HEK293 (cell line): ENCODE measurements at regions not wholly inside any gene's neighbourhood (a gene's known extent, or its start where the extent isn't known, plus 50 kb on each side); places are given as distances from the start of the nearest gene placed in this dataset.

ENCODE experiments used
- CTCF ChIA-PET: fragments of 350-600 bp; formaldehyde crosslinking; extraction: SDS; loops from one replicate; lab custom pipeline; 2021; ENCODE audit warnings: antibody characterized with exemption; lab: Yijun Ruan, JAX
- POLR2A ChIA-PET: fragments of 300-600 bp; formaldehyde crosslinking; extraction: SDS; loops from one replicate; lab custom pipeline; 2020; ENCODE audit warnings: antibody characterized with exemption, inconsistent platforms; lab: Yijun Ruan, JAX
- H3K27ac ChIP-seq: fragments of 200-500 bp; sonication (Bioruptor generic); 2 replicates; pipeline ENCODE4 v1.5.1; 2014; ENCODE audit warnings: low read depth, low read length, control low read depth, inconsistent platforms; ENCODE audit errors: extremely low read depth
- H3K36me3 ChIP-seq, 2 experiments: fragments of 200-500 bp in 1 of 2; sonication (Bioruptor generic) in 1 of 2; 1 replicate in 1 of 2; 2 replicates in 1 of 2; pipeline ENCODE4 v1.5.1; 2014 to 2017; ENCODE audit warnings: inconsistent platforms in 2 of 2, low read length in 2 of 2; ENCODE audit not compliant: control insufficient read depth in 2 of 2, insufficient read depth in 1 of 2
- H3K4me1 ChIP-seq: fragments of 200-500 bp; sonication (Bioruptor generic); 2 replicates; pipeline ENCODE4 v1.5.1; 2014; ENCODE audit warnings: mild to moderate bottlenecking, low read length, inconsistent platforms; ENCODE audit not compliant: control insufficient read depth, insufficient read depth
- H3K4me3 ChIP-seq: 2 replicates; pipeline ENCODE4 v1.5.1; 2011; ENCODE audit warnings: low read depth, mild to moderate bottlenecking, control low read depth, low read length, moderate library complexity
- H3K9me3 ChIP-seq: fragments of 200-500 bp; sonication (Bioruptor generic); 2 replicates; pipeline ENCODE4 v1.5.1; 2014; ENCODE audit warnings: low read depth, low read length, inconsistent platforms; ENCODE audit not compliant: control insufficient read depth, insufficient read depth
- EGR2 ChIP-seq: fragments of 450-650 bp; formaldehyde crosslinking; IDR thresholded peaks from 2 replicates; pipeline ENCODE4 v1.5.1; 2016; ENCODE audit warnings: low read depth, missing biosample characterization, missing genetic modification characterization
- GFI1B ChIP-seq: fragments of 450-650 bp; formaldehyde crosslinking; IDR thresholded peaks from 2 replicates; pipeline ENCODE4 v1.5.1; 2016; ENCODE audit warnings: missing biosample characterization, missing genetic modification characterization
- GLIS2 ChIP-seq: fragments of 450-650 bp; formaldehyde crosslinking; IDR thresholded peaks from 2 replicates; pipeline ENCODE4 v1.5.1; 2016; ENCODE audit warnings: missing biosample characterization, missing genetic modification characterization
- MEIS1 ChIP-seq: sonication (generic); formaldehyde crosslinking; IDR thresholded peaks from 2 replicates; pipeline ENCODE4 v1.8.1; 2022; ENCODE audit warnings: missing genetic modification reagents, mild to moderate bottlenecking, borderline replicate concordance
- SCRT2 ChIP-seq: fragments of 450-650 bp; formaldehyde crosslinking; IDR thresholded peaks from 2 replicates; pipeline ENCODE4 v1.5.1; 2016; ENCODE audit warnings: missing biosample characterization, missing genetic modification characterization
- SP2 ChIP-seq: fragments of 450-650 bp; formaldehyde crosslinking; IDR thresholded peaks from 2 replicates; pipeline ENCODE4 v1.5.1; 2016; ENCODE audit warnings: missing biosample characterization, missing genetic modification characterization
- TRIM28 ChIP-seq: IDR thresholded peaks from 2 replicates; pipeline ENCODE4 v1.6.1; 2011; ENCODE audit warnings: low read length, control low read depth, borderline replicate concordance
- ZBTB48 ChIP-seq: fragments of 450-650 bp; formaldehyde crosslinking; IDR thresholded peaks from 2 replicates; pipeline ENCODE4 v1.5.1; 2016; ENCODE audit warnings: missing biosample characterization, missing genetic modification characterization
- ZFP3 ChIP-seq: fragments of 450-650 bp; formaldehyde crosslinking; IDR thresholded peaks from 2 replicates; pipeline ENCODE4 v1.5.1; 2016; ENCODE audit warnings: low read depth, missing biosample characterization, missing genetic modification characterization
- ZNF112 ChIP-seq: fragments of 450-650 bp; formaldehyde crosslinking; IDR thresholded peaks from 2 replicates; pipeline ENCODE4 v1.5.0; 2017; ENCODE audit warnings: missing biosample characterization, missing genetic modification characterization
- ZNF132 ChIP-seq: fragments of 450-650 bp; formaldehyde crosslinking; IDR thresholded peaks from 2 replicates; pipeline ENCODE4 v1.5.1; 2017; ENCODE audit warnings: missing biosample characterization, missing genetic modification characterization, borderline replicate concordance
- ZNF133 ChIP-seq: fragments of 450-650 bp; formaldehyde crosslinking; IDR thresholded peaks from 2 replicates; pipeline ENCODE4 v1.5.1; 2016; ENCODE audit warnings: missing biosample characterization, missing genetic modification characterization
- ZNF138 ChIP-seq: fragments of 450-650 bp; formaldehyde crosslinking; IDR thresholded peaks from 2 replicates; pipeline ENCODE4 v1.5.1; 2016; ENCODE audit warnings: missing biosample characterization, missing genetic modification characterization, borderline replicate concordance
- ZNF23 ChIP-seq: fragments of 450-650 bp; formaldehyde crosslinking; IDR thresholded peaks from 2 replicates; pipeline ENCODE4 v1.5.1; 2016; ENCODE audit warnings: missing biosample characterization, missing genetic modification characterization, borderline replicate concordance
- ZNF24 ChIP-seq: fragments of 450-650 bp; formaldehyde crosslinking; IDR thresholded peaks from 2 replicates; pipeline ENCODE4 v1.5.1; 2016; ENCODE audit warnings: missing biosample characterization, missing genetic modification characterization
- ZNF416 ChIP-seq: fragments of 450-650 bp; formaldehyde crosslinking; IDR thresholded peaks from 2 replicates; pipeline ENCODE4 v1.5.1; 2016; ENCODE audit warnings: missing biosample characterization, missing genetic modification characterization
- ZNF521 ChIP-seq: fragments of 450-650 bp; formaldehyde crosslinking; IDR thresholded peaks from 2 replicates; pipeline ENCODE4 v1.5.1; 2017; ENCODE audit warnings: missing biosample characterization, mild to moderate bottlenecking, missing genetic modification characterization
- ZNF560 ChIP-seq: fragments of 450-650 bp; formaldehyde crosslinking; IDR thresholded peaks from 2 replicates; pipeline ENCODE4 v1.5.1; 2017; ENCODE audit warnings: missing biosample characterization, missing genetic modification characterization, borderline replicate concordance
- ZNF571 ChIP-seq: fragments of 450-650 bp; formaldehyde crosslinking; IDR thresholded peaks from 2 replicates; pipeline ENCODE4 v1.5.0; 2017; ENCODE audit warnings: missing biosample characterization, missing genetic modification characterization
- ZNF585B ChIP-seq: fragments of 450-650 bp; formaldehyde crosslinking; IDR thresholded peaks from 2 replicates; pipeline ENCODE4 v1.5.1; 2016; ENCODE audit warnings: missing biosample characterization, missing genetic modification characterization
- ZNF621 ChIP-seq: fragments of 450-650 bp; formaldehyde crosslinking; IDR thresholded peaks from 2 replicates; pipeline ENCODE4 v1.5.1; 2017; ENCODE audit warnings: missing biosample characterization, missing genetic modification characterization
- ZNF776 ChIP-seq: fragments of 450-650 bp; formaldehyde crosslinking; IDR thresholded peaks from 2 replicates; pipeline ENCODE4 v1.5.0; 2017; ENCODE audit warnings: missing biosample characterization, missing genetic modification characterization, borderline replicate concordance
- ZSCAN16 ChIP-seq: fragments of 450-650 bp; formaldehyde crosslinking; IDR thresholded peaks from 2 replicates; pipeline ENCODE4 v1.5.1; 2016; ENCODE audit warnings: missing biosample characterization, missing genetic modification characterization
- TF ChIP-seq, protein P1 (sequence below): fragments of 450-650 bp; formaldehyde crosslinking; optimal IDR thresholded peaks from 2 replicates; pipeline ENCODE3; 2016; ENCODE audit warnings: missing biosample characterization, mild to moderate bottlenecking, missing genetic modification characterization
- TF ChIP-seq, protein P2 (sequence below): fragments of 450-650 bp; formaldehyde crosslinking; IDR thresholded peaks from 2 replicates; pipeline ENCODE4 v1.5.1; 2016; ENCODE audit warnings: missing biosample characterization, missing genetic modification characterization
- TF ChIP-seq, protein P3 (sequence below): fragments of 450-650 bp; formaldehyde crosslinking; IDR thresholded peaks from 2 replicates; pipeline ENCODE4 v1.5.1; 2016; ENCODE audit warnings: missing biosample characterization, missing genetic modification characterization
- TF ChIP-seq, protein P4 (sequence below): fragments of 450-650 bp; formaldehyde crosslinking; IDR thresholded peaks from 2 replicates; pipeline ENCODE4 v1.5.1; 2016; ENCODE audit warnings: missing biosample characterization, missing genetic modification characterization

DNA sequence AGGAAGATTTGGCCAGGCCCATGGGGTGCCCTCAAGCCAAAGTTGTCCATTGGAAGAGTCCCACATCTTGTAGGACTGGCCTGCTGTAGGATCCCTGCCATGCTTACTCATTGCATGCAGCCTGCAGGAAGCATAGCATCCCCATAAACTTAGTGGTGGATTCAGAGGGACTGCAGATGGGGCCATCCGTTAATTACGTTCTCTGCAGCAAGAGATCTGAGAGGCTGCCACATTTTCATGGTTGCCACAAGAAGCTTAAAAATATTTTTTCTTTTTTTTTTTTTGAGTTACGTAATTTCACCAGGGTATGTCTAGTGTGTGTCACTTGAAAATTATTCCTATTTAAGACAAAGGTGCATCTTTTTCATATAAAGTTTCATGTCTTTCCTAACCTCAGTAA is 329.7 kb upstream of the USP24 start:
- no peak overlapping the region for H3K27ac ChIP-seq
- H3K4me1 ChIP-seq: no peaks in the 10 kb centered on the region
- TF ChIP-seq ZFP3 (tag by site-specific recombination) (no peak), ZNF521 (tag by site-specific recombination) (no peak), ZNF560 (tag by site-specific recombination) (no peak), ZNF776 (no peak), ZNF585B (tag by site-specific recombination) (no peak), ZNF24 (tag by site-specific recombination) (no peak), MEIS1 (CRISPR knock-in tag) (no peak), ZNF138 (tag by site-specific recombination) (no peak), ZNF571 (no peak), ZSCAN16 (no peak), SP2 (tag by site-specific recombination) (no peak), ZBTB48 (tag by site-specific recombination) (no peak), ZNF133 (tag by site-specific recombination) (no peak), ZNF132 (tag by site-specific recombination) (no peak), ZNF621 (tag by site-specific recombination) (no peak), EGR2 (tag by site-specific recombination) (no peak)
- TF ChIP-seq, protein P1, sequence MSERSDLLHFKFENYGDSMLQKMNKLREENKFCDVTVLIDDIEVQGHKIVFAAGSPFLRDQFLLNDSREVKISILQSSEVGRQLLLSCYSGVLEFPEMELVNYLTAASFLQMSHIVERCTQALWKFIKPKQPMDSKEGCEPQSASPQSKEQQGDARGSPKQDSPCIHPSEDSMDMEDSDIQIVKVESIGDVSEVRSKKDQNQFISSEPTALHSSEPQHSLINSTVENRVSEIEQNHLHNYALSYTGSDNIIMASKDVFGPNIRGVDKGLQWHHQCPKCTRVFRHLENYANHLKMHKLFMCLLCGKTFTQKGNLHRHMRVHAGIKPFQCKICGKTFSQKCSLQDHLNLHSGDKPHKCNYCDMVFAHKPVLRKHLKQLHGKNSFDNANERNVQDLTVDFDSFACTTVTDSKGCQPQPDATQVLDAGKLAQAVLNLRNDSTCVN: no peak
- TF ChIP-seq, protein P2, sequence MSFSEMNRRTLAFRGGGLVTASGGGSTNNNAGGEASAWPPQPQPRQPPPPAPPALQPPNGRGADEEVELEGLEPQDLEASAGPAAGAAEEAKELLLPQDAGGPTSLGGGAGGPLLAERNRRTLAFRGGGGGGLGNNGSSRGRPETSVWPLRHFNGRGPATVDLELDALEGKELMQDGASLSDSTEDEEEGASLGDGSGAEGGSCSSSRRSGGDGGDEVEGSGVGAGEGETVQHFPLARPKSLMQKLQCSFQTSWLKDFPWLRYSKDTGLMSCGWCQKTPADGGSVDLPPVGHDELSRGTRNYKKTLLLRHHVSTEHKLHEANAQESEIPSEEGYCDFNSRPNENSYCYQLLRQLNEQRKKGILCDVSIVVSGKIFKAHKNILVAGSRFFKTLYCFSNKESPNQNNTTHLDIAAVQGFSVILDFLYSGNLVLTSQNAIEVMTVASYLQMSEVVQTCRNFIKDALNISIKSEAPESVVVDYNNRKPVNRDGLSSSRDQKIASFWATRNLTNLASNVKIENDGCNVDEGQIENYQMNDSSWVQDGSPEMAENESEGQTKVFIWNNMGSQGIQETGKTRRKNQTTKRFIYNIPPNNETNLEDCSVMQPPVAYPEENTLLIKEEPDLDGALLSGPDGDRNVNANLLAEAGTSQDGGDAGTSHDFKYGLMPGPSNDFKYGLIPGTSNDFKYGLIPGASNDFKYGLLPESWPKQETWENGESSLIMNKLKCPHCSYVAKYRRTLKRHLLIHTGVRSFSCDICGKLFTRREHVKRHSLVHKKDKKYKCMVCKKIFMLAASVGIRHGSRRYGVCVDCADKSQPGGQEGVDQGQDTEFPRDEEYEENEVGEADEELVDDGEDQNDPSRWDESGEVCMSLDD (tag by site-specific recombination): no peak
- TF ChIP-seq, protein P3, sequence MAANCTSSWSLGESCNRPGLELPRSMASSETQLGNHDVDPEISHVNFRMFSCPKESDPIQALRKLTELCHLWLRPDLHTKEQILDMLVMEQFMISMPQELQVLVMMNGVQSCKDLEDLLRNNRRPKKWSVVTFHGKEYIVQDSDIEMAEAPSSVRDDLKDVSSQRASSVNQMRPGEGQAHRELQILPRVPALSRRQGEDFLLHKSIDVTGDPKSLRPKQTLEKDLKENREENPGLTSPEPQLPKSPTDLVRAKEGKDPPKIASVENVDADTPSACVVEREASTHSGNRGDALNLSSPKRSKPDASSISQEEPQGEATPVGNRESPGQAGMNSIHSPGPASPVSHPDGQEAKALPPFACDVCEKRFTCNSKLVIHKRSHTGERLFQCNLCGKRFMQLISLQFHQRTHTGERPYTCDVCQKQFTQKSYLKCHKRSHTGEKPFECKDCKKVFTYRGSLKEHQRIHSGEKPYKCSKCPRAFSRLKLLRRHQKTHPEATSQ: no peak
- TF ChIP-seq, all 188 proteins: peak for 0
- H3K36me3 ChIP-seq: no peaks in the 10 kb centered on the region
- H3K4me3 ChIP-seq: no peak overlapping the region
- ChIA-PET CTCF (interaction anchor here (0.7 kb wide), 1 partner anchor 124 kb away, joined by 3 read pairs; no protein-coding TSS in a partner anchor), POLR2A (no interaction called here)
- no peaks in the 10 kb centered on the region for H3K9me3 ChIP-seq

DNA sequence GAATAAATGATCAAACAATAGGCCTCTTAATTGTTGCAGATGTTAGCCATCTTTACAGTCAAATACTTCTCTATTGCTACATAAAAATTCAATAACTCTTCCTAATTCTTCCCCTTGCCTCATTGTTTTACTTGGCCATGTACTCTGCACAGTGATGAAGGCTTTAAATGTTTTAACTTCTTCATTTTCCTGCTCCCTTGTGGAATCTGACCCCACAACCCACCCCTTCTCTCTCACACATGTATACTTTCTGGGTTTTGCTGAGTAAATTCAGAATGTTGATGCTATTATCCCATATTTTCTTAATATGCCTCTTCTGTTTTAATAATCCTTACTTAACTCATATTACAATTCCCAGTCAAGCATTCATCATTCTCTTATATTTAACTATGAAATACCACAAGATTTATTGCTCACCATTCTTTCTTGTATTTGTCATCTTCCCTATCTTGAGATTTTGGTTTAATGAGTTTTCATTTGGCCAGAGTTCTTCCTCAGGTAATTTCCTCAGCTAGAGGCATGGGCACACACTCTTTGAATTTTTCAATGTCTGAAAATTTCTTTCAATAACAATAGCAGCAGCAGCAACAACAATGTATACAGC is 327.8 kb upstream of the USP24 start:
- CTCF ChIA-PET: no interaction called here
- no peaks in the 10 kb centered on the region for H3K36me3 ChIP-seq
- no peak overlapping the region for H3K4me3 ChIP-seq
- no peak overlapping the region for H3K27ac ChIP-seq
- no peaks in the 10 kb centered on the region for H3K4me1 ChIP-seq
- POLR2A ChIA-PET: no interaction called here
- H3K9me3 ChIP-seq: no peaks in the 10 kb centered on the region
- TF ChIP-seq TRIM28: no peak
- TF ChIP-seq ZNF23 (tag by site-specific recombination): no peak
- TF ChIP-seq GLIS2: no peak
- no peak for TF ChIP-seq ZNF112
- no peak for TF ChIP-seq ZNF416
- no peak for TF ChIP-seq SCRT2 (tag by site-specific recombination)
- TF ChIP-seq, protein P4, sequence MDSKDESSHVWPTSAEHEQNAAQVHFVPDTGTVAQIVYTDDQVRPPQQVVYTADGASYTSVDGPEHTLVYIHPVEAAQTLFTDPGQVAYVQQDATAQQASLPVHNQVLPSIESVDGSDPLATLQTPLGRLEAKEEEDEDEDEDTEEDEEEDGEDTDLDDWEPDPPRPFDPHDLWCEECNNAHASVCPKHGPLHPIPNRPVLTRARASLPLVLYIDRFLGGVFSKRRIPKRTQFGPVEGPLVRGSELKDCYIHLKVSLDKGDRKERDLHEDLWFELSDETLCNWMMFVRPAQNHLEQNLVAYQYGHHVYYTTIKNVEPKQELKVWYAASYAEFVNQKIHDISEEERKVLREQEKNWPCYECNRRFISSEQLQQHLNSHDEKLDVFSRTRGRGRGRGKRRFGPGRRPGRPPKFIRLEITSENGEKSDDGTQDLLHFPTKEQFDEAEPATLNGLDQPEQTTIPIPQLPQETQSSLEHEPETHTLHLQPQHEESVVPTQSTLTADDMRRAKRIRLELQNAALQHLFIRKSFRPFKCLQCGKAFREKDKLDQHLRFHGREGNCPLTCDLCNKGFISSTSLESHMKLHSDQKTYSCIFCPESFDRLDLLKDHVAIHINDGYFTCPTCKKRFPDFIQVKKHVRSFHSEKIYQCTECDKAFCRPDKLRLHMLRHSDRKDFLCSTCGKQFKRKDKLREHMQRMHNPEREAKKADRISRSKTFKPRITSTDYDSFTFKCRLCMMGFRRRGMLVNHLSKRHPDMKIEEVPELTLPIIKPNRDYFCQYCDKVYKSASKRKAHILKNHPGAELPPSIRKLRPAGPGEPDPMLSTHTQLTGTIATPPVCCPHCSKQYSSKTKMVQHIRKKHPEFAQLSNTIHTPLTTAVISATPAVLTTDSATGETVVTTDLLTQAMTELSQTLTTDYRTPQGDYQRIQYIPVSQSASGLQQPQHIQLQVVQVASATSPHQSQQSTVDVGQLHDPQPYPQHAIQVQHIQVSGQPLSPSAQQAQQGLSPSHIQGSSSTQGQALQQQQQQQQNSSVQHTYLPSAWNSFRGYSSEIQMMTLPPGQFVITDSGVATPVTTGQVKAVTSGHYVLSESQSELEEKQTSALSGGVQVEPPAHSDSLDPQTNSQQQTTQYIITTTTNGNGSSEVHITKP (tag by site-specific recombination): no peak
- no peak for TF ChIP-seq GFI1B (tag by site-specific recombination)
